COLO668 (cell line): ENCODE measurements at regions not wholly inside any gene's neighbourhood (a gene's known extent, or its start where the extent isn't known, plus 50 kb on each side); places are given as distances from the start of the nearest gene placed in this dataset.

Experiments
- DNase-seq: peaks from one replicate; lab custom pipeline; 2025; ENCODE audit not compliant: unreplicated experiment; lab: John Stamatoyannopoulos, UW

DNA sequence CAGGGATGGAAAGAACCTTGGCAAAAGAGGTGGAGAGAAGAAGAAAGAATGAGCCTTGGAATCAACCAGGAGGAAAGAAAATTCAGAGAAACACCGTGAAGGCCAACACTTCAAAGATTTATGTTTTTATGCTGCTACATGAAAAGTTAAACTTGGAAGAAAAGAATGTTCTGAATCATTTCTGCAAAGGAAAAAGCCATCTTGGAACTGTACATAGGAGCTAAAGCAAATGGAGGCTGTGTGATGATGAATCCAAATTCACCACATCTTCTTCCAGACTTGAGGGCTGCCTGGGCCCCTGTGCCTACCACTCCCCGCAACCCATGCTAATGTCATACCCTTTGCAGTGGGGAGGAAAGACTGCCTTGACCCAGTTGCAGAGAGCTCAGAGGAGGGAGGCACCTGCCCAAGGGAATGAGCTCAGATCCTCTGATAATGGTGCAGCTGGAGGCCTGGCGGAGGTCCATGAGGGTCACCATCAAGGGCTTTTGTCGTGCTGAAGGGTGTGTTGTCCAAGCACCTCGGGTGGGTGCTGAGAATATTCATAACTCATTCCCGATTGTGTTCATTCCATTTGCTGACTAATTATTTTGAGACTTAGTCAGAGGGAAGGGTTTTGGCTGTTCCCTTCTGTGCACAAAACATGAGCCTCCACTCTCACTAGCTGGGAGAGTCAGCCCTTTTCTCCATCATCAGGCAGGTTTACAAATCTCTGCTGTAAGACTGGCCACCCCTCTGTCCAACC, 245.8 kb upstream of the JAG1 start:
- DNase-seq, result no peak

DNA sequence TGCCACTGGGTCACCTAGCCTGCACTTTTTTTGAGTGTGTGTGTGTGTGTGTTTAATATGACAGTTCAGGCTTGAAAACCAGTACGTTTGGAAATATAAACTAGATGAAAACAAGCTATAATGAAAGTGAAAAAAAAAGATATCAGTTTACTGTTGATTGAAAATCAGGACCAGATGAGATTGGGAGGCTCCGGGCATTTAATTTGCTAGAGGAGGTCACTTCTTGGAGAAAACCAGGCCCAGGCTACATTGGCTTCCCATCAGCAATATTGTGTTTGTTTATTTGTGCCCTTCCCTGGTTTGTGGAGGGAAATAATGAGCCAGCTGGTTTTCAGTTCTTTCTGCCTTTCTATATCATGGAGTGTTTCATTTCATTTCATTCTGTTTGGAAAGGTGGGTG, 246.6 kb upstream of the JAG1 start:
- no peak for DNase-seq

DNA sequence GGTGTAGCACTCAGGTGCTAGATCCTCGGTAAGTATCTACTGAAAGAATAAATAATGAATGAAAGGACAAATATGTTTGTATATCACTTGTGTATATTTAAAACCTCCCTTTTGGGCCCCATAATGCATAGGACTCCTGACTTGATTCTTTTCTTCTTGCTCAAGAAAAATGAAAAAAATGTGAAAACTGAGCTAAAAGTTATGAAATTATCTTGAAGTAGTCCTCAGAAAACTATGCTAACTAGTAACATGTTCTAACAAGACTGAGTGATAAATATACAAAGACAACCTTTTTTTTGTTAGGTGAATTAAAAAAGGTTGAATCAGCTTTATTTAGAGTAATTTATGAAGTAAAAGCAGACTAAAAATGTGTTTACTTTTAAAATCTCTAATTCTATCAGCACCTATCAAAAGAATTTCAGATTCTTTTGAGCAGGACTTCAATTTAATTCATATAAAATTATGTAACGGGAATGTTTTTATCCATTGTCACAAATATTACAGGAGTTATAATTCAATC, 247.8 kb upstream of the JAG1 start:
- DNase-seq, result no peak

DNA sequence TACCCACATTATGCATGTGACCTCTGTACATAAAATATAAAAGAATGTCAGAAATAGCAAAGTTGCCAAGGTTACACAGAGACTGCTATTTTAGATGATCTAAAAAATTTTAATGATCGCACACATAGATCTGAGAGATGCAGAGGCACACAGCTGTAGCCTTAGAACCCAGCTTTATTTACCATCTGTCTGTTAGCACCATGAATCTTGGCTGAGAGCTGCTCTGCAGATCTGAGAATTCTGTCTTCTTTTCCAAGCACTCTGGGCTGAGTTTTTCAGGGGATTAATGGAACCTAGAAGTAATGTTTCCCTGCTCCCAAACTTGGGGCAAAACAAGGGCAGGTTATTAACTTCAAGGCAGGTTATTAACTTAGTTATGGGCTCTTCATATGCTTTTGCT, 248.7 kb upstream of the JAG1 start:
- no peak for DNase-seq

DNA sequence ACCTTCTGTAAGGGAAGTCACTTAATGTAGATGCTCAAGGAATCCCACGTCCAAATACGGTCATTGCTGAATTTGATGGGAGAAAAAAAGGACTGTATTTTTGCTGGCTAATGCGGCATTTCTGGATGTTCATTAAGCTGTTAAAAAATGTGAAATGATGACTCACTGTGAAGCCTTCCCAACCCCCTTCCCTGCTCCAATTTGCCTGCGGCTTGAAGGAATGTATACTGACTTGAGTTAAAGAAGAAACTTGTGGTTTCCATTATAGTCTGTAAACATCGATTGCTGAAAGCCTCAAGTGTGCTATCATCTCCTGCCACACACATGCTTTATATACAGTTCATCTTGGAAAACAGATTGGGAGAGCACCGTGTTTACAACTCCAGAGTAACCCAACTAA, 249.1 kb upstream of the JAG1 start:
- no peak for DNase-seq

DNA sequence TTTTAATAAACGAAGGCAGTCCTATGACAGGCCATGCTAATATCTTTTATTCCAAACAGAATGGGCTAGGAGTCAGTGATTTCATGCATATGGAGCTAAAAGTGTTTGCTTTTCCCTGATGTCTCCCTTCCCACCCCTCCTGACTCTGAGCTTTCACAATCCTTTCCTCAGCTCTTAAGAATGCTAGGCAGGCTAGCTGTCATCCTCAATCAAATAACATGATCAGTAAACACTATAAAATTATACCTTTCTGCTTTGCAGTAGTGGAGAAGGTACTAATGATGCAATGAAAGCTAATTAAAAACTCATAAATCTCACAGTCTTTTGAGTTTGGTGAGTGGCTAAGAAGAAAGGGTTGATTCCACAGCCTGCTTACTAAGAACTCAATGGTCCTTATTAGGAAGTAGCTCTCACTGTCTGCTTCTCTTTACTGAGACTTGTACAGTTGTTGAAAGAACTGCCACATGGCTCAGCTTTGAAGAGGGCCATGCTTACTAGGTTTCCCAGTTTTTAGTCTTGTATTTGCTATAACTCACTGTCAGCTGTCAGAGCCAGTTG, 250.9 kb upstream of the JAG1 start:
- no peak for DNase-seq

DNA sequence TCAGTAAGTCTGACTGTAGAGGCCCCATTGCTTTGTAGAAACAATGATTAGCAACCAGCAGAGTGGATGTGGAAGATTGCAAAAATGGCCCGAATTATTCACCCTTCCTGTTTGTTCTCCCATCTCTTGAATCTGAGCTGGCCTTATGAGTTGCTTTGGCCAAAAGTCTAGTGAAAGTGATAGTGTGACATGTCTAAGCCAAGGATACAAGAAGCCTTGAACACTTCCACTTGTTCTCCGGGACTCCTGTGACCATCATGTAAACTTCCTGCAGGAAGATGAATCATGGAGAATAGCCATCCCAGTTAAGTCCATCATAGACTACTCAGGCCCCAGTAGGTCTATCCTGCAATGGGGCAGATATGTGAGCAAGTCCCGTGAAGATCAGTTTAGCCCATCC, 252.0 kb upstream of the JAG1 start:
- DNase-seq, result no peak

DNA sequence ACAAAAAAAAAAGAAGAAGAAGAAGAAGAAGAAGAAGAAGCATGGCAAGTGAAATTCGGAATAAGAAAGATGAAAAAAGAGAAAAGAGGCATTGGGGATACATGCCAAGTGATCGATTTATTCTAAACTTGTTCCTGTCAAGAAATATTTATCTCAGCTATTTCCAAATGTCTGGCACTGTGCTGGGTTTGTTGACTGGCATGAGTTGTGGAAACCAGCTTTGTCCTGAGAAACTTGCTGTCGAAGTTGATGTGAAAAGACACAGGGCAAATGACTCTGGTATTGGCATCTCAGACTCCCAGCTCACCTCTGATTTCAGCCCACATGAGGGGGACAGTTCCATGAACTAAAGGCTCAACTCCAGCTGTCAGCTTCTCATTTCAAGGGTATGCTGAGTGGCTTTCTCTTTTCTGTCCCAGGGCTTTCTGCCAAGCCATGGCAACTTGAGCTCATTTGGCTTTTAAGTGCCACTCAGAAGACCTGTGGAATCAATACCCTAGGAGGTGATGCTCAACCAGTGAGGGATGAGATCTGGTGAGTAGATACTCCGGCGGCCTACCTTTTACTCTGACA, 253.3 kb upstream of the JAG1 start:
- DNase-seq, result no peak

DNA sequence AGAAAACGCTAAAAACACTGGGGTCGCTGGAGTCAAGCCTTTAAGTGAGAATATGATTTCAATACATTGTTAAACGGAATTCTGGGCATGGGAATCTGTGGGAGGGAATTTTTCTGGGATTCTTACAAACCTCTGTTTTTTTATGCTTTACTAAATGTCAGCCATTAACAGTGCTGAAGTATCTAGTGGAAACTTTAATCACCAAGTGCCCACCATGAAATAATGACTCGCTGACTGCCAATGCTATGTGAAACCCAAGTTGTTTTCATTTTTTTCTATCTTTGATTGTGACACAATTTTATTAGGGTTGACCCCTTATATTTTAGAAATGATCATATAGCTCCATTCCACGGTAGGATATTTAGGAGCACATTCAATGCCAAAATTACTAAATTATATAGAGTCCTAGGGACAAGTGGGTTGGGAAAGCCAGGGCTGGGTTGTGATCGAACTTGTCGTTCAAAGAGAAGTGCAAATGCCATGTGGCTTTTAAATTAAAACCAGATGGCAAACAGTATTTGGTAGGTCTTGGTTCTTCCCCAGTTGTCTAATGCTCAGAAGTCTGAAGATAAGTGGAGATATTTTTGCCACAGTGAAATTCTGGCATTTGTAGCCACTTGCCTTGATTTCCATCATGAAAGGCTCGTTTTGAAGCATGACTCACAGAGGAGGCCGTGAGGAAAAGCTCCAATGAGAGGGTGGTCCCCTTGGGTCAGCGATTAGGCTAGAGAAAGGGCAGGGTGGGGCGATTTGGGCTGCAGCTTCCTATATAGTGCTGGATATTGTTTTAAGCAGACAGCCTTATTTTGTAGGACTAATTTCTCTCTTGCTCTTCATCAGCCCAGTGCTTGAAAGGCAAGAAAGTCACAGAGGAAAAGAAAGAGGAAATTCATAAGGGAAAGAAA, 254.4 kb upstream of the JAG1 start:
- no peak for DNase-seq

DNA sequence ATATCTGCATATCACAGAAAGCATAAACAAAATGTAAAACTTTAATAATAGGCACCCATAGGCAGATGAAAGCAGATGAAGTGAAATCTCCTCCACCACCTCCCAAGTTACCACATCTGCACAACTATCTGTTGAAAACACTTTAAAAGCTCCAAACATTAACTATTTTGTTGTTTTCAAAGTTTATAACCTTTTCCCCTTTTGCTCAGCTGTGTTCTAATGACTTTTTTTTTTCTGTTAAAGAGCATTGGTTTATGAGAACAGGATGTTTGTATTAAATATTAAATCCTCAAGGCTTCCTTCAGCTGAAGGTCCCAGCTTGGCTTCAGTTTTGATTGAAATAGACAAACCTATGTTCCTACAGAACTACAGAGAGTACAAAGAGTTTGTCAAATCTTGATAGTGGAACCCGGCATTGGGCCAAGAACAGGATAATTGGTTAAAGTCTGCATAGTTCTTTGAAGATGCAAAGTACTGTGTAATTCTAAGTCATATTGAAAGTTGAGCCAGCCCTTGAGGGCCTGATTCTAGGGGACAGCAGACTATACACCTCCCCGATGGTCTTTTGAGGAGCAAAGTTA, 255.1 kb upstream of the JAG1 start:
- no peak for DNase-seq

DNA sequence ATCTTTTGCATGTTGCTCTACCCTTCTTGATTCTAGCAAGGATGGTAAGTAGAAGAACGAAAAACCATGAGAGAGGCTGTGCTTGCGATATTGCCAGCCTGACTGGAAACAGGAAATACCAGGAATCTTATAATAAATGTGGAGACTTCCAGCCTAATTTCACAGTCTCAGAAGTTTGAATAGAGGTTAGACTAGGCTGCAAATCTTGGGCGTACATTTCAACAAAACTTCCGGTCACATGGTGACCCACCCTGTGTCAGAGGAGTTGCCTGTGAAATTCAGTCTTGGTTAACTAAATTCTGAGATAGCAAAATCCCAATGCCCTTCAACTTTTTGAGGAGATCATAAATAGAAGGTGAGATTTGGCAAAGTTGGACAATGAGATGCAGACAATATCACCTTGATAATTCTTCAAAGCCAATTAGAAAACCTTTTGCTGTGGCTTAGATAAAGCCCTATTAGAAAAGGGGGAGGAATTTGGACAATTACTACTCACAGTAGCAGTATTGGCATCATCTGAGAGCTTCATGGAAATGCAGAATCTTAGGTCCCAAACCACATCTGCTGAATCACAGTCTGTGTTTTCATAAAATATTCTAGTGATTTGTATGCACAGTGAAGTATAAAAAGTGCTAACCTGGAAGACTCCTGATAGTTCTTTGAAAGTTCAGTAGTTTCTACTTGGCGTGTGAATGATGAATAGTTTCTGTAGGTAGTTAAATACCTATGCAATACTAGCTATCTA, 262.0 kb upstream of the JAG1 start:
- no peak for DNase-seq

DNA sequence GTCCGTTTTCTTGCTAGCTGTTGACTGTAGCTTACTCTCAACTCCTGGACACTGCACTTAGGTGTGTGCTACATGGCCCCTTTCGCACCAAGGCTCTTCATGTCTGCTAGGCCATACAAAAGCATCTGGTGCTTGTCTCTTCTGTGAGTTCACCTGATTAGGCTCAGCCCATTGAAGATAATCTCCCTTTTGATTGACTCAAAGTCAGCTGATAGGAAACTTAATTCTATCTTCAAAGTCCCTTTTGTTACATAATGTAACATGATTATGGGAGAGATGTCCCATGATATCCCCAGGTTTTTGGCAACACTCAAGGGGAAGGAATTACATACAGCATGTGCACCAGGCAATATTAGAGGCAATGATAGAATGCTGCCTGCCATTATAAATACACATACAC, 263.0 kb upstream of the JAG1 start:
- no peak for DNase-seq

DNA sequence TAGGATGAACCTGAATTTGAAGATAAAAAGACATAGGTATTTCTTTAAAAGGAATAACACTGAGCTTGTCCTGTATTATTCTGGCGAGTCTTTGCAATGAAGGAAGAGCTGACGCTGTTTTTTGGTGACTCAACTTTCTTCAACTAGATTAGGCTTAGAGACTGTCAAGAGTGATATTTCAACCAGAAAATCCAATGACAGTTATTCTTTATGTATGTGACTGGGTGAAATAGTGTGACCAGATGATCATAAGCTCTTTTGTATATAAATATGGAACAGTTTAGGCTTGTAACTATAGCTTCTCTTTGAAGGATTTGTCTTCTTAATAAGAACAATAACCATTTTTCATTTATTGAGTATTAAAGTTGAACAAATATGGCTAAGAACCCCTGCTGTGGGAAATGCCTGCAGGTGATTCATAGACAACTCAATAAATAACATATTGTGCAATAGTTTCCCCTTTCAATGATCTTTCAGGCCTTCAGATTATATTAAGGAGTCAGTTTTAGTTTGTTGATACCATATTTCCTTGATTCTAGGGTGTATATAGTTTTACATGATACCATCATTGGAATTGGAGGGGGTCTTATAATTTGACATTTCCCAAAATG, 265.6 kb upstream of the JAG1 start:
- no peak for DNase-seq

DNA sequence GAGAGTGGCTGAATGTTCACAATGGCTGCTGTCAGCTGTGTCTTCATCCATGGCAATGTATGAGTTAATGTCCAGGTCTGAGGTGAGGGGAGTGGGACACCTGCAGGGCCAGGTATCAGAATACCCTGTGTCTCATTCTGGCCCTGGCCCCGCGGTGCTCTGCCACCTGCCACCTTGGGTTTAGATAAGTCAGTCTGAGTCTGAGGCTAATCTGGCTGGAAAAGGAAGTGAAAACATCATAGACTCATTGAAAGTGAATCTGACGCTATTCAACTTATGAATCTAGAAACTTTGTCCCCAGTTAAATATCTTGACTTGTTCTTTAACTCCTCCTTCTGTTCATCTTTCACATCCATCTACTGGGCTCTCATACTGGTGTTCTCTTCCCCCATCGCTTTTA, 267.1 kb upstream of the JAG1 start:
- DNase-seq, result peak; percentile 38

DNA sequence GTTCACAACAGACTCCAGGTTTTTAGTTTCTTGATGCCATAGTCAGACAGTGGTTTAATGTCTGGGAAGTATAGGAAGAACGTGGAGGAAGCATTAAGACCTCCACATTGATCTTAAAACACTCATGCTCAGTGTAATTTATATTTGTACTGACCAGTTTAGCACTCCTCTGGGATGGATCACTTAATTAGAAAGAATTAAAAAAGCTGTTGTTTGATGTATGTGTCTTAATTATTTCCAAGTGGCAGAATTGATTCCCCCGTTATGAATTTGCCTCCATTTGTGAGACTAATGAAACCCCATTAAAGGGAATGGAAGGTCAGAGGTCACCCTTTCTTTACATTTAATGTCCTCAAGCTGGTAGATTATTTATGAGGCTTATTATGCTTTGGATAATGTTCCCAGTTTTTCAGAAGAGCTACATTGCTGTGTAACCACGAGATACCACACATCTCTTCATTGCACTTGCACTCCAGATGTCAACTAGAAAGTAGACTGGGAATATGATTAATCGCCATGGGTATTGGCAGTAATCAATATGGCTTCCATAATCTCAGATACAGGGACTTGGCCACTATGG, 270.0 kb upstream of the JAG1 start:
- DNase-seq, result no peak

DNA sequence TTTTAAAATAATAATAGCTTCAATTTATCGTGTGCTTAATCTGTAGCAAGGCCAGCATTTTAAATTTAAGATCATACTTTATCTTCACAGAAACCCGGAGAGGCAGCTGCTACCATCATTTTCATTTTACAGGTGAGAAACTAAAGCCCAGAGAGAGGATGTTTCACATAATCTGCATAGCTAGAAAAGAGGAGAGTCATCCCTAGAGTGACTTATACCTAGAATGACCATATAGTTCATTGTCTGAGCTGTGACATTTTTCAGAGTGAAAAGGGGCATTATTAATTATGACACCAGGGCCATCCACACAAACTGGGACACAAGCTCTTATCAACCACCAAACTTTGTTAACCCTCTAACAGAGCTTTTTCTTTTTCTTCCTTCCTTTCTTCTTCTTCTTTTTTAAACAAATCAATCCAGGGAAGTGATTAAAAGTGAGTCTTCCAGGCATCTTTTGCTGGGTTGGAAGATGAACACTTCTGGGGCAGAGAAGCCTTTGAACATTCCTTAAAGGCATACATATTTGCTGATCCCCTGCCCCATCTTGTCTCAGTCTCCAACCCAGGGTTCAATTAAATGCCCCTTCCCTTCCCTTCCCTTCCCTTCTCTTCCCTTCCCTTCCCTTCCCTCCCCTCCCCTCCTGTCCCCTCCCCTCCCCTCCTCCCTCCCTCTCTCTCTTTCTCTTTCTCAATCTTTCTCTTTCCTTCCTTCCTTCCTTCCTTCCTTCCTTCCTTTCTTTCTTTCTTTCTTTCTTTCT, 272.5 kb upstream of the JAG1 start:
- DNase-seq, result no peak

DNA sequence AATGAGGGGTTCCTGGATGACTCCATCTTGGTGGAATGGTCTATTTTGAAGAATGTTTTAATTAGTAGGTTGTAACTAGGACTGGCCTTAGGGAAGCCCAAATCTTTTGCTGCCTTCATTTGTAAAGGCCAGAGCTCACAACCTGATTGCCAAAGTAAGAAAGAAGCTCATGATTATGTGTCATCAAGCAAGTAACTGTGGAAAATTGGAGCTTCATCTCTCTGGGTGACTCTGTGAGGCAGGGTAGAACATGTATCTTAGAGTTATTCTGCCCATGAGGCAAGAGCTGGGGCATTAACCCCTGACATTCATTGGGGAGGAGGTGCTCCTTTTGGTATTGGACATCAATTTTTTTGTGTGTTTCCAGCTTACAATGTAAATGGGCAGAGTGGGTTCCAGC, 273.9 kb upstream of the JAG1 start:
- no peak for DNase-seq

DNA sequence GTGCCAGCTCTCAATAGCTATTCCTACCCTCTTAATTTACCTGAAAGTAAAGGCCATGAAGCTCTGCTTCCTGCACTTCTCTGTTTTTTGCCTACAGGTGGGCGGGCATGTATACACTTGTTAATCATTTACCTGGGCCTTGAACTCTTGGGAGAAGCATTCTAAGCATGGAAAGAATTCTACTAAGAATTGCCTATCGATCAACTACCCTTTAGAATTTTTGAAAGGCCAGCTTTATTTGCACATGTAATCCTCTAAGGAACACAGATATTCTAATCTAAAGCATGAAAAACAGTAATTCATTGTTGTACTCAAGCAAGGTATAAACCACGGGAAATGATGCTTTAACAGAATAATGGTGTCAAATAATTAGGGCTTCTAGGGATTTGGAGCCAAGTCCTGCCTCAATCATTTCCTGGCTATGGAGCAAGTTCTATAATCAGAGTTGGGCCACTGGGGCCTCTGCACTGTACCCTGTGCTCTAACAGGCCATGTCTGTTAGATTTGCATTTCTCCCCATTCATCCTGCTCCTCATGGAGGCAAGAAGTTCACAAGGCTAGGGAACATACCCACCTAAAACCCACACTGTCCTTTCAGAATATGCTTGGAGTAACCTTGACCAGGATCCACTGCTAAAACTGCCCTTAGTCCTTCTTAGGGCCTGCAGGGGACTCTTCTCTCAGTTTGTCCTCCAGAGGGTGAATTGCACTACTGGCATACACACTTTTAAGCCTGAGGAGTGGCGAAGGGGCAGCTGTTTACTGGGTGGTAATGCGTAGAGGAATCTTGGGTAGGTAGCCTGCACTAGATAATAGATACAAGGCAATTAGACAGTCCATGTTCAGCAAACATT, 276.4 kb upstream of the JAG1 start:
- DNase-seq, result peak; percentile 27
